Fibroblast of villous mesenchyme (primary cell): ENCODE measurements at regions not wholly inside any gene's neighbourhood (a gene's known extent, or its start where the extent isn't known, plus 50 kb on each side); places are given as distances from the start of the nearest gene placed in this dataset.
A peak's percentile ranks its signal among the peaks of the same experiment; 100 is the strongest.

ENCODE experiments used
- DNase-seq: peaks from one replicate; pipeline ENCODE4 v3.0.0-alpha.2; 2010; ENCODE audit warnings: low read depth
- H3K4me3 ChIP-seq: 2 replicates; pipeline ENCODE4 v1.5.1; 2011; ENCODE audit warnings: low read depth, mild to moderate bottlenecking, low read length
- CTCF ChIP-seq: IDR thresholded peaks from 2 replicates; pipeline ENCODE4 v1.5.1; 2012; ENCODE audit warnings: low read depth, mild to moderate bottlenecking, low read length; ENCODE audit not compliant: insufficient read depth

GRCh38 chr6:25064006-25064405 is 128.2 kb upstream of the RIPOR2 start:
- TF ChIP-seq CTCF: no peak
- DNase-seq: no peak

GRCh38 chr6:25065666-25066065 is 129.9 kb upstream of the RIPOR2 start:
- no peak for TF ChIP-seq CTCF
- no peak for DNase-seq
- no peak overlapping the region for H3K4me3 ChIP-seq

More at GRCh38 chr6:25064006-25064405, 128.2 kb upstream of the RIPOR2 start:
- no peak overlapping the region for H3K4me3 ChIP-seq

GRCh38 chr6:25066593-25066992 is 130.8 kb upstream of the RIPOR2 start:
- no peak overlapping the region for H3K4me3 ChIP-seq
- DNase-seq: peak; percentile 27
- TF ChIP-seq CTCF: no peak

- H3K4me3 ChIP-seq: no peak overlapping the region
- peak; percentile 32 for DNase-seq
- no peak for TF ChIP-seq CTCF
Measured at GRCh38 chr6:25068866-25069265, 133.1 kb upstream of the RIPOR2 start.

- peak; percentile 86 for DNase-seq
- TF ChIP-seq CTCF: peak; percentile 90
- no peak overlapping the region for H3K4me3 ChIP-seq
Measured at GRCh38 chr6:25070547-25071366, 135.0 kb upstream of the RIPOR2 start.

- H3K4me3 ChIP-seq: no peak overlapping the region
- TF ChIP-seq CTCF: no peak
- DNase-seq: no peak
Measured at GRCh38 chr6:25078141-25078540, 142.4 kb upstream of the RIPOR2 start.
